ENCODE measurements at regions not wholly inside any gene's neighbourhood (a gene's known extent, or its start where the extent isn't known, plus 50 kb on each side); places are given as distances from the start of the nearest gene placed in this dataset.

GRCh38 chr13:76783798-76784197 lies 102.4 kb downstream of the KCTD12 start:
- no peak for DNase-seq
- Histone ChIP-seq H3K4me3 (no peak overlapping the region), H3K27ac (no peak overlapping the region), H3K4me1 (no peaks in the 10 kb centered on the region), H3K36me3 (no peaks in the 10 kb centered on the region), H3K27me3 (no peaks in the 10 kb centered on the region), H3K9me3 (no peaks in the 10 kb centered on the region)
- TF ChIP-seq CTCF (IDR thresholded peaks at IDR 0.05): no peak
- no peak for TF ChIP-seq POLR2A (IDR thresholded peaks at IDR 0.05)

DNA sequence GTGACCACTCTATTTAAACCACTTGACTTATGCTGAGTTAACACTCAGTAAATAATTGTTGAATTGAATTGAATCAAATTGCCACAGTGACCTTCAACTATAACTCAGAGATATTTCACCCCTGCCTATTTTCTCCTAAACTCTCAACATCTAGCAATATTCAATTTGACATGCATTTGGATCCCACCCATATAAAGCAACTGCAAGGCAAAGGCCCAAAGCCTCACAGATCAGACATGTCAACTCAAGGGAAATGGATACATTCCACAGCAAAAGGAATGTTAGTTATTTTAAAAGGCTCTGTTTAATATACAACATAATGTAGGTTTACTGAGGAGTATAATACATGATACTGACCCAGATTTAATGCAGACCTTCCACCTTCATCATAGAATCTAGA lies 107.4 kb downstream of the KCTD12 start:
- DNase-seq: no peak
- TF ChIP-seq CTCF (IDR thresholded peaks at IDR 0.05) (no peak), POLR2A (IDR thresholded peaks at IDR 0.05) (no peak)
- Histone ChIP-seq H3K27me3 (no peaks in the 10 kb centered on the region), H3K9me3 (no peaks in the 10 kb centered on the region), H3K27ac (no peak overlapping the region), H3K36me3 (no peaks in the 10 kb centered on the region), H3K4me1 (no peaks in the 10 kb centered on the region), H3K4me3 (no peak overlapping the region)

- no peaks in the 10 kb centered on the region for H3K36me3 ChIP-seq
- no peaks in the 10 kb centered on the region for H3K4me1 ChIP-seq
- TF ChIP-seq POLR2A (IDR thresholded peaks at IDR 0.05) (no peak), CTCF (IDR thresholded peaks at IDR 0.05) (no peak)
- H3K27ac ChIP-seq: no peak overlapping the region
- no peaks in the 10 kb centered on the region for H3K27me3 ChIP-seq
- no peak for DNase-seq
- H3K9me3 ChIP-seq: no peaks in the 10 kb centered on the region
- H3K4me3 ChIP-seq: no peak overlapping the region
Observed at GRCh38 chr13:76777096-76777495, 109.1 kb downstream of the KCTD12 start.

GRCh38 chr13:76775088-76775740 lies 111.0 kb downstream of the KCTD12 start:
- Histone ChIP-seq H3K36me3 (no peaks in the 10 kb centered on the region), H3K4me1 (no peaks in the 10 kb centered on the region), H3K27me3 (no peaks in the 10 kb centered on the region), H3K9me3 (no peaks in the 10 kb centered on the region), H3K27ac (no peak overlapping the region), H3K4me3 (no peak overlapping the region)
- DNase-seq: no peak
- TF ChIP-seq CTCF (IDR thresholded peaks at IDR 0.05) (no peak), POLR2A (IDR thresholded peaks at IDR 0.05) (no peak)

- no peaks in the 10 kb centered on the region for H3K4me1 ChIP-seq
- no peaks in the 10 kb centered on the region for H3K9me3 ChIP-seq
- no peak overlapping the region for H3K27ac ChIP-seq
- H3K4me3 ChIP-seq: no peak overlapping the region
- TF ChIP-seq POLR2A (IDR thresholded peaks at IDR 0.05): no peak
- DNase-seq: no peak
- H3K36me3 ChIP-seq: no peaks in the 10 kb centered on the region
- H3K27me3 ChIP-seq: no peaks in the 10 kb centered on the region
Observed at GRCh38 chr13:76773448-76774094, 112.6 kb downstream of the KCTD12 start.

DNA sequence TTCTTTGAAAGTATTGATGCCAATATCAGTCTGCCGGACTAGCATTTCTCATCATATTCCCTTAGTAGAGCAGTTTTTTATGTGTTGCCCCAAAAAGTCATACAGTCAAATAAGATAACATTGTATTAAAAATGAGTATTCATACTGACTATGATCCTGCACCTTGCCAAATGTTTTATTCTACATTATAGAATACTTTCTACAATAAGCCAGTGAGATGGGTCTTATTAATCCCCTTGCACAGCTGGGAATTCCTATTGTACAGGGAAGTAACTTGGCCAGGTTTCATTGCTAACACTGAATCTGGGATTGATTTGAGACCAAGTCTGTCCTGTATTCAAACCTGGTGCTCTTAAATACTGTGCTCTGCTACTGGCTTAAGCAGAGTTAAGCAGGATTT lies 114.0 kb downstream of the KCTD12 start:
- no peaks in the 10 kb centered on the region for H3K36me3 ChIP-seq
- H3K4me3 ChIP-seq: no peak overlapping the region
- TF ChIP-seq CTCF (IDR thresholded peaks at IDR 0.05) (no peak), POLR2A (IDR thresholded peaks at IDR 0.05) (no peak)
- H3K9me3 ChIP-seq: no peaks in the 10 kb centered on the region
- no peaks in the 10 kb centered on the region for H3K4me1 ChIP-seq
- no peak for DNase-seq
- H3K27ac ChIP-seq: no peak overlapping the region
- no peaks in the 10 kb centered on the region for H3K27me3 ChIP-seq

Data from Peyer's patch (tissue), 4 donors.